NCI-H2227 (cell line): ENCODE measurements at regions not wholly inside any gene's neighbourhood (a gene's known extent, or its start where the extent isn't known, plus 50 kb on each side); places are given as distances from the start of the nearest gene placed in this dataset.
"Not testable (repeated sequence)": the region's sequence is repeated elsewhere in the genome, so short reads cannot be mapped to it uniquely, and the experiment has no call there.

ENCODE experiments used
- DNase-seq: peaks from one replicate; lab custom pipeline; 2025; ENCODE audit not compliant: unreplicated experiment; lab: John Stamatoyannopoulos, UW

DNA sequence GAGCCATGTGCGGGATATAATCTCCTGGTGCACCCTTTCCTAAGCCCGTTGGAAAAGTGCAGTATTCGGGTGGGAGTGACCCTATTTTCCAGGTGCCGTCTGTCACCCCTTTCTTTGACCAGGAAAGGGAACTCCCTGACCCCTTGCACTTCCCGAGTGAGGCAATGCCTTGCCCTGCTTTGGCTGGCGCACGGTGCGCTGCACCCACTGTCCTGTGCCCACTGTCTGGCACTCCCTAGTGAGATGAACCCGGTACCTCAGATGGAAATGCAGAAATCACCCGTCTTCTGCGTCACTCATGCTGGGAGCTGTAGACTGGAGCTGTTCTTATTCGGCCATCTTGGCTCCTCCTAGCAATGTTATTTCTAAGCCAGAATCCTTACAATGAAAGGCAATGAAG, 121.1 kb downstream of the TAF11L14 start:
- DNase-seq, result not testable (repeated sequence)

GRCh38 chr5:17761326-17761725, 127.1 kb downstream of the TAF11L14 start:
- no peak for DNase-seq

- no peak for DNase-seq
Measured at GRCh38 chr5:17763301-17763700, 129.0 kb downstream of the TAF11L14 start.

DNA sequence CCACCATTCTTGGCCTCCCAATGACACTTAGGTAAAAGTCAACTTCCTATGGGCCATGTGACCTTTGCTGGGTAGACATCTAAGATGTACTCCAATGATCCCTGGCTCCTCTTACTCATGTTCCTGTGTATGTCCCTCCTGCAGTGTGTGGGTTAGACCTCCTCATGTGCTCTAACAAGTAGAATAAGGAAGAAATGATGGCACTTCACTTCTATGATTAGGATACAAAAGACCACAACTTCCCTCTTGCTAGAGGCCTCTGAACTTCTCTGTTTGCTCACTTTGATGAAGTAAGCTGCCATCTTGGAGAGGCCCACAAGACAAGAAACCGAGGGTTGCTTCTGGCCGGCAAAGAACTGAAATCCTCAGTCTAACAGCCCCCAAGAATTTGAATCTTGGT, 131.8 kb downstream of the TAF11L14 start:
- no peak for DNase-seq

DNA sequence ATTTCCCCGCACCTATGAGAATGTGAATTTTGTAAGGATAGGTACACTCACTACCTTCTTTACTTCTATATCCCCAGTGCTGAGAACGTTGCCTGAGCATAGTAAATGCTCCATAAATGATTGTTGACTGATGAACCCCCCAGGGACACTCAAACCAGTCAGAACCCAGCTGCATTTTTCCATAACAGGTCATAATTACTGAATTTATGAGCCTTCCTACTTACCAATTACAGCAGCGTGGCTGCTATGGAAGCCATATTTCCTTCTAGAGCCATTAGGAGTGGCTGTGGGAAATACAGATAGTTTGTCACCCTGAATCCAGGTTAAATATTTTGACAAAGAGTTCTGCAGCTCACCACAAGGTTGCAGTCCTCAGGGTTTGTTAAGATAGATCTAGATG, 135.0 kb downstream of the TAF11L14 start:
- no peak for DNase-seq

DNA sequence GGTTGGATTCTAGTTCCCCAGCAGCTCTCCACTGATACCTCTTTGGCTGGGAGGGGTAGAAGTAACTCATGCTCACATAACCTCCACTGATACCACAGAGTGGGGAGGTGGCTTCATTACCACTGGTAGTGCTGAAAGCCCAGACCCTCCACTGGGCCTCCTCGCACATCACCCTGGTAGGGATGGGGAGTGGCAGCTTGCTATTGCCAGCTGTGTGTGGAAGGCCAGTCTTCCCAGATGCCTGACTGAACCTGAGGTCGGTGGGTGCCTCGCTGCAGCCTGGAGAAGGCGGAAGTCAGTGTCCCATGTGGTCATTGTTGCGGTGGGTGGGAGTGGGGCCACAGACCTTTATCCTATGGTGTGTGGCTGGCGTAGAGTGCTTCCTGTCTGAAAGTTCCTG, 138.0 kb downstream of the TAF11L14 start:
- no peak for DNase-seq

- DNase-seq, result no peak
Measured at GRCh38 chr5:17785774-17786173, 151.5 kb downstream of the TAF11L14 start.

DNA sequence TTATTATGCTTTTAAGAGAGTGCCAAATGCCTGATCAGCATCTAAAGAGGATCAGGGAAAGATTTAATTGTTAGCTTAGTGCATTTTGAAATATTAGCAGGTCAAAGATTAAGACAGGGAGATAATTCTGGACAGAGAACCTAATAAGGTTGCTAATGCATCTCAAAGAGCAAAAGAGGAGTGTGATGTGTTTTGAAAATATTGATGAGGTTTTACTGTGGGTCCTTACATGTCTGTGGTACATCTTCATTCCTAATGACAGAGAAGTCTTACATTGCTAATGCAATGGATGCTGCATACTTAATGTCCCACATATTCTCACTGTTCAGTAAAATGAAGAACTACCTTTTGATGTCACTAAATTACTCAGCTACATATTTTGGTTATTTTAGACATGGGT, 154.1 kb downstream of the TAF11L14 start:
- no peak for DNase-seq

GRCh38 chr5:17794201-17794600, 159.9 kb downstream of the TAF11L14 start:
- DNase-seq, result no peak

DNA sequence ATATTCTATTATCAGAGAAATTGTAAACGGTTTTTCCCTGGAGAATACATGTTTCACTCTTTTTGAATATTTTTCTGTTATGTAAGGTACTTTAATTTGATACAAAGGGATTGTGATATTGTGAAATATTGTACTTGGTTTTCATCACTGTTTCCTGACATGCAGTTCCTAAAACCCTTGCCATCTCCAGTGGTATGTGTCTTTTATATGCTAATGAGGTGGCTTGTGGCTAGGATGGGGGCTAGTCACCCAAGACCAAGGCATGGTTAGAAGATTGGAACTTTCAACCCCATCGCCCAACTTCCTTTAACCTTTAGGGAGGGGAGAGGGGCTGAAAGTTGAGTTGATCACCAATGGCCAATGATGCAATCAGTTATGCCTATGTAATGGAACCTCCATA, 160.6 kb downstream of the TAF11L14 start:
- no peak for DNase-seq

- DNase-seq, result no peak
Measured at GRCh38 chr5:17796142-17796541, 161.9 kb downstream of the TAF11L14 start.

GRCh38 chr5:17796757-17797396, 162.6 kb downstream of the TAF11L14 start:
- no peak for DNase-seq

DNA sequence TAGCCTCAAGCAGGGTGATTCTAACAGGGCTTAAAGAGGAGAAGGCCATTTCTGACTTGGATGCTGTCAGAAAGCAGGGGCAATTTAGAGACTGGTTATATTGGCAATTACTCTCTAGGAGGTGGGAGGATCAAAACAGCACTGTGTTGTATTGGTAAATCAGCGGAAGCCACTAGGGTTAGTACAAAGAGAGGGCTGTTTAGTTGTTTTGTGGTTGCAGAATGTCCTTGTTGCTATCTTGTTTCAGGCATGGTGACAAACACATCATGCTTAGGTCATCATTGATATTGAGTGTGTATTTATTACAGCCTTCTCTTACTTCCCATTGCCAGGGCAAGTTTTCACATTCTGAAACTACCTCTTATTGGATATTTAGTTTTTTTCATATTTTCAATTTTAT, 165.3 kb downstream of the TAF11L14 start:
- DNase-seq, result no peak

DNA sequence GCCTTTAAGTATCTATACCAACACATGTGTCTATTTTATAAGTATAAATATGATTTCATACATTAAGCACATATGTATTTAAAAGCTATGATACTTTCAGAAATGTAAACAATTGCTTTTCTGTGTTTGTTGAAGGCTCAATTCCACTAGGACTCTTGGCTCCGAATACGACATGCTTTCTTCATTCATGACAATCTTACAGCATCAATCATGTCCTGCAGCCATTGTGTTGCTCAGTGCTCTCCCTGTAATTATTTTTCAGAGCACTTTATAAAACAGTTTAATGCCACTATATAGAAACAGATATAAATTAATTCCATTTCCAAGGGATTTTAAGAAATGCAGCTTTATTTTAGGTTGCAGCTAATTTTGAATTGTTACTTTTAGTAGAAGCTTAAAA, 167.3 kb downstream of the TAF11L14 start:
- DNase-seq, result no peak

GRCh38 chr5:17802256-17802655, 168.0 kb downstream of the TAF11L14 start:
- DNase-seq, result no peak

DNA sequence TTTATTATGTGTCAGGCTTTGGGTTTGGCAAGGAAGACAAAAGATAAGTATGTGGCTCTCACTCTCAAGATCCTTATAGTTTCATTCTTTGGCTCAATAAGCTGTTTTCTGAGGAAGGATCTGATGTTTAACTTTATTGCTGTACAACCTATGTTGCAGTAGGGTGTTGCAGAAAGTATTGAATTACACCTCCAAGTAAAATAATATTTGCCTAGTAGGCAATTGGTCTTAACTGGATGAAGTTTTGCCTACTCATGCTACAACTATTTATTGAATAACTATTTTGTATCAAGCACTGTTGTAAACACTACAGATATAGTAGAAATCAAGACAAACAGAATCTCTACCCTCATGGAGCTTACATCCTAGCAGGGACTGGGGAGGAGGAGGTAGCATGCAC, 169.7 kb downstream of the TAF11L14 start:
- no peak for DNase-seq

GRCh38 chr5:17805227-17805825, 171.1 kb downstream of the TAF11L14 start:
- DNase-seq, result no peak

GRCh38 chr5:17806818-17807468, 172.7 kb downstream of the TAF11L14 start:
- no peak for DNase-seq

GRCh38 chr5:17808566-17808965, 174.3 kb downstream of the TAF11L14 start:
- DNase-seq, result no peak

GRCh38 chr5:17810734-17811133, 176.5 kb downstream of the TAF11L14 start:
- DNase-seq, result no peak

GRCh38 chr5:17813214-17813613, 179.0 kb downstream of the TAF11L14 start:
- no peak for DNase-seq

- no peak for DNase-seq
Measured at GRCh38 chr5:17816505-17816904, 182.2 kb downstream of the TAF11L14 start.

DNA sequence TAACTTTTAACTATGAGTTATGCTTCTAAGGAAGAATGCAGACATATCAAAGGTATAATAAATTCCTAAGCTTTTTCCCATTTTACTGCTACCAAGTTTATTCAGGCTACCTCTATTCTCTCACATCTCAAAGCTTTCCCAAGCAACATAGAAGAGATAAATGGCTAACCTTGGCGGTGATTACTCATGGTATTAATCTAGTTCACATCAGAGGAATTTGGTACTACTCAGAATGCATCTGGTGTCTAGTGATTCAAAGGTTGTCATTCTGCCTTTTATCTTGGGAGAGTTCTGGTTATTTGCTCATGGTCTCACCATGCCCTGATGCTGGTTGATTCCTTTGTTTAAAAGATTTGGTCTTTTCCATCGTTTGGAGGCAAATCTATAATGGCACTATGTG, 182.7 kb downstream of the TAF11L14 start:
- no peak for DNase-seq
